CD4-positive, alpha-beta memory T cell (primary cell): ENCODE measurements at regions not wholly inside any gene's neighbourhood (a gene's known extent, or its start where the extent isn't known, plus 50 kb on each side); places are given as distances from the start of the nearest gene placed in this dataset.
"Not testable (repeated sequence)": the region's sequence is repeated elsewhere in the genome, so short reads cannot be mapped to it uniquely, and the experiment has no call there.

Experiments used
- CTCF ChIA-PET: fragments of 350-600 bp; sonication (Branson Sonifier 250); formaldehyde crosslinking; loops from one replicate; lab custom pipeline; 2021; ENCODE audit warnings: inconsistent platforms; ENCODE audit not compliant: partially characterized antibody; lab: Charles Lee
- POLR2A ChIA-PET: fragments of 350-600 bp; sonication (Branson Sonifier 250); formaldehyde crosslinking; loops from one replicate; lab custom pipeline; 2021; ENCODE audit not compliant: partially characterized antibody; lab: Charles Lee
- DNase-seq, 5 donors: peaks; one replicate each; pipeline versions ENCODE4 v3.0.0 to v3.0.0-alpha.2; 2020 to 2022; ENCODE audit warnings: mixed read lengths in 1 of 5
- H3K27ac ChIP-seq: one replicate; pipeline ENCODE4 v1.7.0; 2013; ENCODE audit warnings: low read depth, low read length
- H3K27me3 ChIP-seq: 2 replicates; pipeline ENCODE4 v1.7.0; 2013; ENCODE audit warnings: mild to moderate bottlenecking, low read length, moderate library complexity; ENCODE audit not compliant: insufficient read depth
- H3K36me3 ChIP-seq: 2 replicates; pipeline ENCODE4 v1.7.0; 2013; ENCODE audit warnings: mild to moderate bottlenecking, low read length, moderate library complexity; ENCODE audit not compliant: insufficient read depth
- H3K4me1 ChIP-seq: 2 replicates; pipeline ENCODE4 v1.7.0; 2013; ENCODE audit warnings: mild to moderate bottlenecking, low read length, moderate library complexity; ENCODE audit not compliant: insufficient read depth
- H3K4me3 ChIP-seq, 2 donors: one replicate each; pipeline ENCODE4 v1.7.0; 2013; ENCODE audit warnings: low read length in 2 of 2, mild to moderate bottlenecking in 1 of 2
- H3K9me3 ChIP-seq, 2 donors: one replicate each; pipeline ENCODE4 v1.7.0; 2013; ENCODE audit warnings: low read length in 2 of 2, control low read depth in 1 of 2; ENCODE audit not compliant: control insufficient read depth in 1 of 2
- H3K27ac Mint-ChIP-seq, 7 donors: one replicate each; pipeline ENCODE4 v1.8.0; 2020 to 2021; ENCODE audit warnings: mixed read lengths in 7 of 7, mild to moderate bottlenecking in 6 of 7, inconsistent platforms in 3 of 7, moderate library complexity in 3 of 7
- H3K27me3 Mint-ChIP-seq, 2 donors: one replicate each; pipeline ENCODE4 v1.8.0; 2020 to 2021; ENCODE audit warnings: mixed read lengths in 2 of 2
- H3K36me3 Mint-ChIP-seq, 2 donors: one replicate each; pipeline ENCODE4 v1.8.0; 2020 to 2021; ENCODE audit warnings: mixed read lengths in 2 of 2, inconsistent platforms in 1 of 2, mild to moderate bottlenecking in 1 of 2
- H3K4me1 Mint-ChIP-seq, 4 donors: one replicate each; pipeline ENCODE4 v1.8.0; 2020 to 2021; ENCODE audit warnings: mixed read lengths in 4 of 4, mild to moderate bottlenecking in 1 of 4
- H3K4me3 Mint-ChIP-seq, 8 donors: one replicate each; pipeline ENCODE4 v1.8.0; 2020 to 2021; ENCODE audit warnings: mixed read lengths in 8 of 8, mild to moderate bottlenecking in 7 of 8, moderate library complexity in 6 of 8, inconsistent platforms in 3 of 8
- H3K9me3 Mint-ChIP-seq, 8 donors: one replicate each; pipeline ENCODE4 v1.8.0; 2020 to 2021; ENCODE audit warnings: mixed read lengths in 8 of 8, mild to moderate bottlenecking in 5 of 8, inconsistent platforms in 3 of 8, moderate library complexity in 1 of 8
- intact Hi-C: fragments of 100-400 bp; cut with micrococcal nuclease; formaldehyde crosslinking; loops from one replicate; pipeline ENCODE4 v1.15.1; 2023

DNA sequence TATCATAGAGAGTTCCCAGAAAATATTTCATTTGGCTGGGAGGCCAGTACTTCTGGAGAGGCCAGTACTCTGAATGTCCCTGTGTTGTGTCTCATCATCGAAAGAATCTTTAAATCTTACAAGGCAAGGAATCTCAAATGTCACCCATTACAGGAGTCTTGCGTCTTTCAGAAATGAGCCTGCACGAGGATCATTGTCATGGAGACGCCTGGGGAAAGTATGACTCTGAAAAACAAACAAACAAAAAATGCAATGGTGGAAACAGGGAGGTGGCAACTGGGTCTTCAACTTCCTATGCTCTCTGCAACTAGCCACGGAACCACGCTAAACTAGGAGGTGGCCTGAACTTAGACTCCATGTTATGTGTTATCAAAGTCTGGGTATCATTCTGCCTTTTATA lies 804.6 kb downstream of the EPHA3 start:
- H3K27ac ChIP-seq = no peak overlapping the region
- Mint-ChIP-seq H3K4me3 (no peak overlapping the region), H3K4me1 (no peaks in the 10 kb centered on the region), H3K36me3 (no peaks in the 10 kb centered on the region), H3K9me3 (peaks cover 0 to 17% (median 2%) of the 10 kb centered on the region in 8 donors), H3K27ac (no peak overlapping the region), H3K27me3 (no peaks in the 10 kb centered on the region)
- H3K4me1 ChIP-seq = no peaks in the 10 kb centered on the region
- no peak for DNase-seq
- CTCF ChIA-PET = no interaction called here
- no peaks in the 10 kb centered on the region for H3K27me3 ChIP-seq
- POLR2A ChIA-PET = no interaction called here
- intact Hi-C loops = no loop called here
- no peaks in the 10 kb centered on the region for H3K36me3 ChIP-seq
- H3K9me3 ChIP-seq = peaks cover 0 to 4% of the 10 kb centered on the region in 2 donors
- no peak overlapping the region for H3K4me3 ChIP-seq

DNA sequence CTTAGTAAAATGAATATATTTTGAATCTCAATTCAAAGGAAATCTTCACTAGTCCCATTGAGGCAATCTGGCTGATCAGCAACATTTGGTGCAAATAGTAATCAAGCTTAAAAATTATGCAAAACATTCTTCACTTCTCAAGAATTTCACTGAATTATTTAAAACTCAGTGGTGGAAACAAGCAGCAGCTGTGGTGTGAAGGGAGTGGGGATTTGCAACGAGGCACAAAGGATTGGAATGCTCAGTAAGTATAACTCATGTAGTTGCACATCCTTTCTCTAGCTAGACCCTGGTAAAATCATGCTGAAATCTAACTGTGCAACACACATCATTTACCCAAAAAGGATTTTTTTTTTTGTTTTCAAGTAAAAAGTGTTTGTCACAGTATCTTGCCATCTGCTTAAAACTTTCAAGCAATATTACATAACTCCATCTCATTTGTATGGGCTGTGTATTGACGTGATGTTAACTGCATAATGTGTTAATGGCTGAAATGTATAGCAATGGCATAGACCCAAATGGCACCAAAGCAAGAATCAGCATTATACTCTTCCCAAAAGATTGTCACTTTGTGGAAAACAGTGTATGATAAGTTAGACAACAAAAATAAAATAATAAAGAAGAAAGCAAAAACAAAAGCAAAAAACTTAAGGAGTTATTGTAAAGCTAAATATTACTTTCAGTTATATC lies 816.6 kb downstream of the EPHA3 start:
- H3K27me3 Mint-ChIP-seq = no peaks in the 10 kb centered on the region
- H3K27me3 ChIP-seq = no peaks in the 10 kb centered on the region
- H3K4me3 Mint-ChIP-seq = no peak overlapping the region
- H3K36me3 Mint-ChIP-seq = no peaks in the 10 kb centered on the region
- H3K4me1 ChIP-seq = no peaks in the 10 kb centered on the region
- H3K27ac ChIP-seq = no peak overlapping the region
- ChIA-PET CTCF (no interaction called here), POLR2A (no interaction called here)
- H3K4me1 Mint-ChIP-seq = no peaks in the 10 kb centered on the region
- no peak for DNase-seq
- no peaks in the 10 kb centered on the region for H3K36me3 ChIP-seq
- no peak overlapping the region for H3K4me3 ChIP-seq
- no peak overlapping the region for H3K27ac Mint-ChIP-seq
- intact Hi-C loops = no loop called here
- H3K9me3 Mint-ChIP-seq = peaks cover 0 to 13% (median 5%) of the 10 kb centered on the region in 8 donors
- H3K9me3 ChIP-seq = peaks cover 0 to 4% of the 10 kb centered on the region in 2 donors

DNA sequence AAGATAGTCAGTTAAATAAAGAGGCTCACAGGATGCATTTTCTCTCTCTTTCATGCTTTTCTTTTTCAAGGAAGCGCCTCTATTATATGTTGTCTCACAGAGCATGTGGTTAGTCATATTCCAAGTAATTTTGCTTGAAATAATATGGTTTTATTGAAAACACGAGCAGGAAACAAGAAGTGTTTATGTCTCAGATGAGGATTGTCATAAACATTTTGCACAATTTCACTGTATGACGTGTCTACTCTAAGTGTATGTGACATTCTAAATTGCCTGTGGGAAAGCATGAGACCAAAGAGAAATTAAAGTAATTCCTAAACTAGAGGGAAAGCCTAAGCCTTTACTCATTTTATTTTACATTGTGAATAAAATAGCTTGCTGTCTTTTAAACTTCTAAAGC lies 818.6 kb downstream of the EPHA3 start:
- no peaks in the 10 kb centered on the region for H3K4me1 Mint-ChIP-seq
- H3K27me3 ChIP-seq = no peaks in the 10 kb centered on the region
- H3K4me1 ChIP-seq = no peaks in the 10 kb centered on the region
- H3K9me3 Mint-ChIP-seq = peaks cover 0 to 10% (median 5%) of the 10 kb centered on the region in 8 donors
- H3K27ac Mint-ChIP-seq = no peak overlapping the region
- POLR2A ChIA-PET = no interaction called here
- no peak overlapping the region for H3K4me3 ChIP-seq
- no peaks in the 10 kb centered on the region for H3K36me3 Mint-ChIP-seq
- no peaks in the 10 kb centered on the region for H3K27me3 Mint-ChIP-seq
- peaks cover 0 to 4% of the 10 kb centered on the region in 2 donors for H3K9me3 ChIP-seq
- H3K4me3 Mint-ChIP-seq = no peak overlapping the region
- no peaks in the 10 kb centered on the region for H3K36me3 ChIP-seq
- no peak for DNase-seq
- no peak overlapping the region for H3K27ac ChIP-seq
- CTCF ChIA-PET = no interaction called here
- intact Hi-C loops = no loop called here

DNA sequence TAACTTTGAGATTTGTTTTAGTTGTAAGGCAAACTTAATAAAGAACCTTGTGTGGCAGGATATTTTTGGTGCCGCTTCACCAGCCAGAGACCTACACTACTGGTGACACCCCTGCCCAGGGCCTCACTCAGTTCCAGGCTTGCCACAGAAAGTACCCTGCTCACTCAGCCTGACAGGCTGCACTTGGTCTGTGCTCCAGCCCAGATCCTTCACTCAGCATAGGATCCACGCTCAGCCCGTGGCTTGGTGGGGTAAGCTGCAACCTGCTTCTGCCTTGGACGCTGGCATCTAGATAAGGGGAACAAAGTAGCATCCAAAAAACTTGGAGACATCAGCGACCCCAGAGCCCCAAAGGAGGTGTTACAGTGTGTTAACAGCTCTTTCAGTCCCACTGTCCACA lies 825.5 kb downstream of the EPHA3 start:
- Histone ChIP-seq H3K36me3 (no peaks in the 10 kb centered on the region), H3K4me1 (no peaks in the 10 kb centered on the region), H3K4me3 (no peak overlapping the region), H3K27ac (no peak overlapping the region), H3K27me3 (no peaks in the 10 kb centered on the region), H3K9me3 (no peaks in the 10 kb centered on the region)
- Mint-ChIP-seq H3K9me3 (peaks cover 0 to 15% (median 6%) of the 10 kb centered on the region in 8 donors), H3K27ac (no peak overlapping the region), H3K4me3 (no peak overlapping the region), H3K4me1 (no peaks in the 10 kb centered on the region), H3K27me3 (no peaks in the 10 kb centered on the region), H3K36me3 (no peaks in the 10 kb centered on the region)
- ChIA-PET POLR2A (no interaction called here), CTCF (no interaction called here)
- intact Hi-C loops = no loop called here
- no peak for DNase-seq

DNA sequence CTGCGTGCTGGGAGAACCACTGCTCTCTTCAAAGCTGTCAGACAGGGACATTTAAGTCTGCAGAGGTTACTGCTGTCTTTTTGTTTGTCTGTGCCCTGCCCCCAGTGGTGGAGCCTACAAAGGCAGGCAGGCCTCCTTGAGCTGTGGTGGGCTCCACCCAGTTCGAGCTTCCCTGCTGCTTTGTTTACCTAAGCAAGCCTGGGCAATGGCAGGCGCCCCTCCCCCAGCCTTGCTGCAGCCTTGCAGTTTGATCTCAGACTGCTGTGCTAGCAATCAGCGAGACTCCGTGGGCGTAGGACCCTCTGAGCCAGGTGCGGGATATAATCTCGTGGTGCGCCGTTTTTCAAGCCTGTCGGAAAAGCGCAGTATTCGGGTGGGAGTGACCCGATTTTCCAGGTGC lies 837.0 kb downstream of the EPHA3 start:
- H3K4me1 Mint-ChIP-seq, H3K27ac ChIP-seq, H3K36me3 Mint-ChIP-seq, intact Hi-C loops, H3K4me3 ChIP-seq, DNase-seq, H3K4me3 Mint-ChIP-seq, POLR2A ChIA-PET, CTCF ChIA-PET, H3K27me3 ChIP-seq, H3K4me1 ChIP-seq, H3K9me3 ChIP-seq, H3K27me3 Mint-ChIP-seq, H3K27ac Mint-ChIP-seq, H3K36me3 ChIP-seq: not testable (repeated sequence)
- peaks cover 0 to 31% (median 10%) of the 10 kb centered on the region in 8 donors for H3K9me3 Mint-ChIP-seq

DNA sequence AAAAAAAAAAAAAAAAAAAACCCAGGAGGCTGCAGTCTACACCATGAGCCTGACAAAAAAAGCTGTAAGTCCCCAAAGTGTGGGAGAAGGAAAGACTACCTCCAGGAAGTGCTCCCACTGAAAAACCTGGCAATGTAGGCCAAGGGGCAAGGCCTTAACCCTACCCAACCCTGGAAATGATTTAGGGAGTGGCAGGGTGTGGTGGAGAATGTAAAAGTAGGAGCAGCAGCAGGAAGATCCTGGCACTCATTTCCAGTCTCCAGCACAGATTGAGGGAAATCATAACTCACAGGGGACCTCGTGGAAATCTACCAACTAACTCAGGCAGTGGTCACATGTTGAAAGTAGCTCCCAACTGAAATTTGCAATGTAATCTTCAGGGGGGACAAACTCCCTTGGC lies 839.5 kb downstream of the EPHA3 start:
- CTCF ChIA-PET = no interaction called here
- no peak overlapping the region for H3K4me3 Mint-ChIP-seq
- intact Hi-C loops = no loop called here
- DNase-seq = no peak
- H3K27me3 Mint-ChIP-seq = no peaks in the 10 kb centered on the region
- Histone ChIP-seq H3K36me3 (no peaks in the 10 kb centered on the region), H3K27me3 (no peaks in the 10 kb centered on the region), H3K27ac (no peak overlapping the region), H3K9me3 (no peaks in the 10 kb centered on the region), H3K4me1 (no peaks in the 10 kb centered on the region), H3K4me3 (no peak overlapping the region)
- H3K9me3 Mint-ChIP-seq = peaks cover 0 to 26% (median 7%) of the 10 kb centered on the region in 8 donors
- POLR2A ChIA-PET = no interaction called here
- no peaks in the 10 kb centered on the region for H3K36me3 Mint-ChIP-seq
- no peak overlapping the region for H3K27ac Mint-ChIP-seq
- no peaks in the 10 kb centered on the region for H3K4me1 Mint-ChIP-seq

DNA sequence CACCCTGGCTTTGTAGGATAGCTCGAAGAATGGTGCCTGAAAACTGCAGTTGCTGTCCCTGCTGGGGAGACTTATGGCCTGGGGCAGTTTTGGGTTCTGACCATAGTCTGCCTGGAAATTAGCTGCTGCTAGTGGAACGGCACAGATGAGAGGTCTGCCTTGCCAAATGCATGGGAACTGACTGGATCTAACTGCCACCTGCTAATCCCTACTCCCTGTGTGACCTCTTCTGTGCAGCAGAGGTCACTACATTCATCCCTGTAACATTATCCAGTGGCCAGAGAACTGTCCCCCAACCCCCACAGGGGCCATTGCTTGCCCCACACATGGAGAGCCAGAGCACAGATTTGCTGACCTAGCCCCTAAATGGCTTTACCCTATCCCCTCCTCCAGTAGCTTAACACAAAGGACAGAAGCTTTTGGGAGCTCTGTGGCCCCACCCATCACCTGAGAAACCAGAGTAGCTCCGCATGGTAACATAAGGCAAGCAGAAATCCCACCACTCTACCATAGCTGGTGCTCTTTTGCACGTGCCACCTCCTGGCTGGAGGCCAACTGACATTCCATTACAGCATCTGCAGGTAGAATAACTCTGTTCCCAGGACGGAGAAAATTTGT lies 840.0 kb downstream of the EPHA3 start:
- intact Hi-C loops = no loop called here
- Mint-ChIP-seq H3K36me3 (no peaks in the 10 kb centered on the region), H3K4me3 (no peak overlapping the region), H3K27me3 (no peaks in the 10 kb centered on the region), H3K27ac (no peak overlapping the region), H3K9me3 (peaks cover 0 to 24% (median 5%) of the 10 kb centered on the region in 8 donors), H3K4me1 (no peaks in the 10 kb centered on the region)
- Histone ChIP-seq H3K4me1 (no peaks in the 10 kb centered on the region), H3K9me3 (no peaks in the 10 kb centered on the region), H3K27me3 (no peaks in the 10 kb centered on the region), H3K4me3 (no peak overlapping the region), H3K36me3 (no peaks in the 10 kb centered on the region), H3K27ac (no peak overlapping the region)
- no peak for DNase-seq
- ChIA-PET POLR2A (no interaction called here), CTCF (no interaction called here)
